ENCODE measurements at regions not wholly inside any gene's neighbourhood (a gene's known extent, or its start where the extent isn't known, plus 50 kb on each side); places are given as distances from the start of the nearest gene placed in this dataset.

GRCh38 chr6:126267626-126268025, 72.3 kb upstream of the CENPW start:
- TF ChIP-seq RAD21 (IDR thresholded peaks at IDR 0.05) (no peak), REST (IDR thresholded peaks at IDR 0.05) (no peak), CTCF (IDR thresholded peaks at IDR 0.05; ENCODE audit: low read depth, low read length, missing input control) (no peak), MAX (IDR thresholded peaks at IDR 0.05) (no peak), JUND (IDR thresholded peaks at IDR 0.05) (no peak), ATF3 (IDR thresholded peaks at IDR 0.05) (no peak), TAF1 (conservative IDR thresholded peaks at IDR 0.05) (no peak), YY1 (IDR thresholded peaks at IDR 0.05) (no peak), GABPA (IDR thresholded peaks at IDR 0.05 in 1 of 2, conservative IDR thresholded peaks at IDR 0.05 in 1 of 2) (no peak), ZBTB33 (IDR thresholded peaks at IDR 0.05) (no peak), SP1 (IDR thresholded peaks at IDR 0.05) (no peak), HNF4A (conservative IDR thresholded peaks at IDR 0.05) (no peak), RXRA (IDR thresholded peaks at IDR 0.05) (no peak), FOXA2 (IDR thresholded peaks at IDR 0.05) (no peak)
